Left renal cortex interstitium (tissue), 4 donors: ENCODE measurements at regions not wholly inside any gene's neighbourhood (a gene's known extent, or its start where the extent isn't known, plus 50 kb on each side); places are given as distances from the start of the nearest gene placed in this dataset.

Experiments
- DNase-seq, 4 donors: peaks; one replicate each; pipeline ENCODE4 v3.0.0-alpha.2; 2013; ENCODE audit warnings: low read depth in 4 of 4, low spot score in 2 of 4, missing footprints in 1 of 4

DNA sequence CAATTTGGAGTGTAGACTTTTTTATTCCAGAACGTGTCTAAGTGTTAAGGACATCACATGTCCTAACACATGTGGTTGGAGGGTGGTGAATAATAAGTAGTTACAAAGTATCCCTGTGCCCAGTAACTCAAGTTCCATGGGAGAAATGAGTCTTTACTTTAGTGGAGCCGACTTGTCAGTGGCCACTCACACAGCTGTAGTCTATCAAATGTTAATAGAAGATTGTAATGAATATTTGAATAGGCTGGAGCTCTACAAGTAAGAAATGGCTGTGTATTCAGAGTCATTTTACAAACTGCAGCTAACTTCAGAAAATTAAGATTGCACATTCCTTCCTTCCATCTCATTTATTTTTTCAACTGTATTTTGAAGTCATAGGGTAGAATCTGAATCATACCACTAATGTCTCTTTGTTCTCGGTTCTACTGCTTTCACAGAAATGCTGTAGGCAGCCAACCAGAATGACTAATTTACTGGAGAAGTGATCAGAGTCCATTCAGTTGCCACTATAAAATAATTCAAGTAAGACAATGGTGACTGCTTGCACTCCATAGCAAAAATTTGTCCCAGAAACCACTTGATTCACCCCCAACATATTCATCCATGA, 394.8 kb downstream of the NR2F1-AS1 start:
- no peak for DNase-seq

DNA sequence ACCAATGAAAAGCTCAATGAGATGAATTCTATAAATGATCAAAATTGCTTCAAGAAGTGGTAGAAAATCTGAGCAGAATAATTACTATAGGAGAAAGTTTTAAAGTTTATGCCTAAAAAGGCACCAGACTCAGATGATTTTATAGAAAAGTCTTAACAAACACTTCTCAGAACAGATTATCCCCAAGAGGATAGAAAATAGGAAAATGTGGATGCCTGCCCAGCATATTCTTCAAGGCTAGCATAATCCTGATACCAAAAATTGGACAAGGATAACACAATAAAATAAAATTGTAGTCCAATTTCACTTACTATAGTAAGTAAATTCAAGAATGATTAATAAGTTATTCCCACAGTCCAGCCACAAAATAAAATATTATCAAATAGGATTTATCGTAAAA, 397.0 kb downstream of the NR2F1-AS1 start:
- DNase-seq: no peak

DNA sequence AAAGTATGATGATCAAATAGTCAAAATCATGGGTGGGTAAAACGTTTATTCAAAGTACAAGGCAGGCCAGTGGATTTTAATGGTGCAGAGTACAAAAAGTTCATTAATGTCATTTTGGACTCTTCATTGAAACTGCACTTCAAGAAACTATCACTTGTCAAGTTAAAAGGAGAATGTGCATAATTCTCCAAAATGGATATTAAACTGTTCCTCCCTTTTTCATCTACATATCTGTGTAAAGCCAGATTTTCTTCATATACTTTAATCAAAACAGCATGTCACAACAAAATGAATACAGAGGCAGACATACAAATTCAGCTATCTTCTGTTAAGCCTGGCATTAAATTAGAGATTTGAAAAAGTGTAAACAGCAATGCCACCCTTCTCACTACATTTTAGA, 401.6 kb downstream of the NR2F1-AS1 start:
- DNase-seq: no peak

DNA sequence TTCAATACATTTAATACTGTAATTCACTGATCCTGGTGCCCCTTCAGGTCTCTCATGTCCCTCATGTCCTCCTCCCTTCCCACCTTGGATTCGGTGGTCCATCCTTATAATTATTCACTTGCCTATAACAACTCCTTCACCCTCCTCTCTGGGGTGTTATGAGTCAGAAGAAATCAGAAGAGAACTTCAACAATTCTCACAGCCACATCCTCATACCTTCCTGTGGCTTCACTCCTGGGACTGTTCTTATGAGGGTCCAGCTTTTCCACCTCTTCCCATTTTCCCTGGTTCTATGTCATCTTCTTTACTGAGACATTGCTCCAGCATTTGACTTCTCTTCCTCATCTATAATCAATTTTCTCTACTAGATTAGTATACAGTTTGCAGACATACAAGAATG, 406.1 kb downstream of the NR2F1-AS1 start:
- DNase-seq: no peak

DNA sequence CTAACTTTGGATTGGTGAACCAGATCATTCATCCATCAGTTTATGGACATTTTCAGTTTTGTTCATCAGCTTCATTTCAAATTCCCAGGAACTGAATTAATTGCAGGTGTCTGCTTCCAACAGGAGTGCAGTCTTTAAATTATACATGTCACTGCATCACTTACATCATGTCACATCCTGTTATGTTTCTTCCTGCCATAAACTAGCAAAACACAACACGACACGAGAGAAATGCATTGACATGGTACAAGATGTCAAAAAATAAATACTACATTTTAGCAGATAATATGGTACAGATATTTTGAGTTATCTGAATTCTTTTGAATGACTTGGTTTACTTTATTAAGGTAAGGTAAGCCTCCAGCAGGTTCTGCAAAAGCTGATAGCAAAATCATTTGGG, 415.5 kb downstream of the NR2F1-AS1 start:
- DNase-seq: no peak

DNA sequence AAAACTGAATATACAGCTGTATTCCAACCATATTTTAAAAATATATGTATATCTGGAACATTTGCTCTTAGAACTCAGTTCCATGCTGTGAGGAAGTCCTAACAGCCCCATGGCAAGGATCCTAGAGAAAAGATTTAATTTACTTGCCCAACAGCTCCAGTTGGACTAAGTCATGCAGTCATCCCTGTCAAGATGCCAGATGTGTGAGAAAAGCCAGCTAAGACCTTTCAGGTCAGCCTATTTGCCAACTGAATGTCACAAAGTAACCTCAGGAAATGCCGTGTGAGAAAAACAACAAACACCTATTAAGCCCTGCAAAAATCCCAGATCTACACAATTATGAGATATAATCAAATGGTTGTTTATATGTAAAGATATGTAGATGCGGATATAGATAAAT, 416.3 kb downstream of the NR2F1-AS1 start:
- no peak for DNase-seq

DNA sequence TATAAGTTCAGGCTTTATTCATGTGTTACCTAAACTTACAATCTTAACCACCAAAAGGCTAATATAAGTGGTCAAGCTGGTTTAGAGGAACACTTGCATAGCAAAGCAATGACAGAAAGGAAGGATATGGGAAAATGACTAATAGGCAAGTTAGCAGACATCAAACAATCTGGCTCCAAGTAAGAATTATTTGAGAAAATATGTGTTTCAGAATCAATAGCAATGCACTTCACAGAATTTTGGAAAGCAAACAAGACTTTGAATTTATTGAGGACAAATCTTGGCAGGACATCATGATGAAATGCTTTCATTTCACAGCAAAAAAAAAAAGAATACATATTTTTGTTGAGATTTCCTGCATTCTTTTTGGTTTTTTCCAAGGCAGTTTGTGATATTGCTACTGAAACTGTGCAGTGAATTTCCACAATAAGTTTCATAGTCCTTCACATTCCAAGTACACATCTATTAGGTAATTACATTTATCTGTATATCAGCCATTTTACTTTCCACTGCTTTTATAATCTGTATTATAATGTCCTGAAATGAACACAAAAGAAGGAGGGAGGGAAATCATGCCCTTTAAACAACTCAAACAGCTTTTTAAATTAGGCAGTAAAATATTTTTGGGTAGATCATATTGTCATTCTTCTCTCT, 417.9 kb downstream of the NR2F1-AS1 start:
- no peak for DNase-seq

DNA sequence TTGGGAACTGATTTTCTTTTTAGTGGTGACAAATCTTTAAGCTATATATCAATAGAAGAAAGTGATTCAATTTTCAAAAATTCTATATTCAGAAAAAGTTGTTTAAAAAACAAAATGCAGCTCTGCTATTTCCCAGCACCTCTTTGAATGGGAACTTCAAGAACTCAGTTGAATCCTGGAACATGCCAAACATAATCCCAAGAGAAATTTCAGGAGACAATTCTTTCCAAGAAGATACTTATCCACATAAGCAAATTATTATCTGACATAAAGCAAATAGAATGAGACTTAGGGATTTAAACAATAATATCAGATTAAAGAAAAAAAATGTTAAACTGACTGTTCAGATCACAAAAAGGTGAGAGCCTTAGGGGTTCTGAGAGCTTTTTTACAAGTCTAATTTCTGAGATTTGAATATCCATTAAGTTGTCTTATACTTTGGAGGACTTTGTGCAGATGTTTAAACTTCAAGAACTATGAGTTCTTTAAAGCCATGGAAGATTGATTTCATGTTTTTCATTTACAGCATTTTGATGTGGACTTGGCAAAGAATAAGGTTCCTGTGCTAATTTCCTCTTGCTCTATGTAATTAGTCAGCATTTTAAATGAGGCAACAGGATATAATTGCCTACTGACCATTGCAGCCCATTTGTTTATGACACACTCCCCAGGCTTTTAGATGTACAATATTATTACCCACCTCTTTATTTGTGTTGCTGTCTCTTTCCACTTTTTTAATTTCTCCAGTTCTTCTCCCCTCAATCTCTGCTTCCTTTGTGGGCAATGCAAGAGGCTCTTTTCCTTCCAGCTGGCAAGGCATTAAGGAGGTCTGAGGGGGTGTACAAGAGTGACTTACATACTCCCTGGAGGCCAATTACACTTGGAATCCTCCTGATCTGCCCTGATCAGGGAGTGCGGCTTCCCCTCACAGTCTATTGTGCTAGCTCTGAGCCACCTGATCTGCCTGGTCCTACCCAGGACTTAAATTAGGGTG, 419.1 kb downstream of the NR2F1-AS1 start:
- DNase-seq: no peak

DNA sequence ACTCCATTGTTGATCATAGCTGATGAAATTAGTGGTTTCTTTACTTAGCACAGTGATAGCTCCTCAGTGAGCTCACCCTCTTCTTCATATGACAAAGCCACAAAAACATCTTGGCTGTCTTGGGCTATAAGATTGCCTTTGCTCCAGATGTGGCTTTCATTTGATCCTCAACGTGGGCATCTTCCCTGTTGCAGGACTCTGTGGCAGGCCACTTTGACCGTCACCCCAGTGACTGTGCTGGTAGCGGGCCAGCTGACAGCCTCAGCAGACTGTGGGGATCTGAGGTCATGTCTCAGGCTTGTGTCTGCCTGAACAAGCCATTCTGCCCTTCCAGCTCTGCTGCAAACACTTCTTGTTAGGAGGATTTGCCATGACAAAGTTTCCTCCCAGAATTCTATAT, 422.2 kb downstream of the NR2F1-AS1 start:
- DNase-seq: no peak

DNA sequence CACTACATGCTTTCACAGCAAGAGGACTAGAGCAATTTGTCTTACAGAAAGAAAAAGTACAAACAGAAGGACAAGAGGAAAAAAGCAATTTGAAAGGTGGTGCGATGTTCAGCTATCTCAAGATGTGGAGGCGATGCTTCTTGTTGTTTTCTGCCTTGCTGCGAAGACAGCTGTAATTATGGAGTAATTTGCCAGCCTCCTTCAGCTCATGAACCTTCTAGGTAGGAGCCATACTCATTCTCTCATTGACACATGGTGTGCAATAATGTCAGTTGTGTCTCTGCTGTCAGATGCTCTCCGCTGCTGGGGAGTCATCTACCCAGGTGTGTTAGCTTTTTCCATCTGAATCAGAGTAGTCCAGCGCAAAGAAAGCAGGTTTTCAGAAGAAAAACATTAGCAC, 424.5 kb downstream of the NR2F1-AS1 start:
- no peak for DNase-seq

DNA sequence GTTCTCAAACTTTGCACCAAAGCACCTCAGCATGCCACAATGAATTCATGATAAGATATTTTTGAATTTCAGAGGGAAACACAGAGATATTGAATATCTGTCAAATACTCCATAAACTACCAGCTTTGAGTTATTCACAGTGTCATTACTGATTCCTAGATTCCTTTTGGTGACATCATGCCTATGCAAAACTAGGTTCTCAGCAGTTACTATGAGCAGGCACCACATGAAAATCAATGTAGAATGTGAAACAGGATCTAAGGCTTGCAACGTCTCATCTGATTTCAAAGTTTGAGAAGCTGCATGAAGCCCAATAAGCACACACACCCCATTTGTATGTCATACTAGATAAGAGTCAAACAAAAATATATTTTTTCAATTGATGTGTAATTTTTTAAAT, 426.5 kb downstream of the NR2F1-AS1 start:
- no peak for DNase-seq

DNA sequence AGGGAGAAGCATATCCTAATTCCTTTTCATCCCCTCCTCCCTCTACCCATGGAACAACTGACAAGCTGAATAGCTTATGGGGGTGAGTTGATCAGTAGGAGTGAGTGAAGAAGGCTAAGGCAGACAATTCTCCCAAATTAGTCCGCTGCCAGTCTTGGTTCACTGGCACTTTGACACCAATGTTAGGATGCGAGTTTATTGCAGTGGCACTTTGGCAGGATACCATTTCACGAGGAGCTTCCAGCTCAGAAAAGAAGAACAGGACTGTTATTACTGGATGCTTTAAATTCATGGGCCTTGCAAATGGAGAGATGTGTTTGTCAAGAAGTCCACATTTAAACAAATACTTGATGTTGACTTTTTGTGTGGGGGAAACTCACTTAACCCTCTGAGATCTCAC, 427.6 kb downstream of the NR2F1-AS1 start:
- DNase-seq: no peak

DNA sequence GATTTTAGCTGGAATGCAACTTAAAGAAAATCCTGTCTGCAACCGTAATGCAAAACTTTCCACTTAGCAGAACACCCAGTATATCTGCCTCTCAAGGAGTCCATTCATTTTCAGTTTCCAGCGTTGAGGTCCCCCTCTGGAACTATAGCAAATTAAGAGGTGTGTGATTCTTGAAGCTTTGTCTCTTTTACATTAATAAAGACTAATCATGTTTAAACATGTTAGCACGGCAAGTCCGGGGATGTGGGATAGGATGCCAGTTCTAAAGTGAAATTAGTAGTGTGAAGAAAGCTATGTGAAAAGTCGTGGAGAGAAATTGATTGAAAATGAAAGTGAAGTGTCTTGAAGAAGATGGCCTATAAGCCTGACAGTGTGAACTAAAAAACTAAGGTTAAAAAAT, 429.1 kb downstream of the NR2F1-AS1 start:
- DNase-seq: no peak

DNA sequence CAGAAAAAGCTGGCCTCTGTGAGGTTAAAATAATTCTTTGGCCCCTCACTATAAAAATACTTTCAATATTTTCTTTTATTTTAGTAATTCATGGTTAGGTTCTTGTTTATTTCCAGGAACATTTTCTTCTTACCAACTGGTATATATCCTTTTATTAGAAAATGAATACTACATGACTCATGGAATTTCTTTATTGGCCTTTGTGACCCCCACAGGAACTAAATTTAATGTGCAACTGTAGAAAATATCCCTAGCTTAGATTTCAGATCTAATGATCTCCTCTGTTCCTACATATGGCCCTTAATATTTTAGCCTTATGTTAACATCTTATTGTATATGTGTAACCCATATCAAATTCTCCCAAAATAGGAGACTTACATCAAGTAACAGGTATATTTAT, 429.9 kb downstream of the NR2F1-AS1 start:
- DNase-seq: no peak

DNA sequence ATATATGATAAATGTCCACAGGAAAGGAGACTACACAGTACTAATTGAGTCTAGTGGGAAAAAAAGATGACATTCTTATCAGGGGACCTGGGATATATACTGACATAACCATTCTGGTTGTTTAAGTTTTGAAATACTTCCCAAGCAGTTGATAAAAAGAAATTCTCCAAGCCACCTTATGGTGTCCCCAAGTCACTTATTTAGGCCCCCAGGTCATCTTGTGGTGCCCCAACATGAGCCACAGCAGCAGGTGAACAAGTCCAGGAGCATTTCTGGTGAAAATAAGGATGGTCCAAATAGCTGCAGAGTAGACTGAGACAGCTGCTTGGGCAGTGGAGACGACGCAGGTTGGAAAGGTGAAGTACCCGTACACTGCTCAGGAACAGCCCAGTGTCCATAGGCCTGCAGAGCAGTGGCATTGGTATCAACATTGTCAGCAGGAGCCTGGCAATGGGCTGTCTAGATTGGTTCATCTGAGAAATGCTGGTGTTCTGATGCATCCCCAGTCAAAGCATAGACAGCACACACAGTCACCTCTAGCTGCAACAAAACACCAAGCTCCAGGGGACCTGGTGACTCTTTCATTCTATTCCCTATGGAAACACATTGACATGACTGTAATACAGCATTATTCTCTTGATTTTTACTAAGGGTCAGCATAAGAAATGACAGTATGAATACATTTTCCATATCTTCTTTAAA, 430.6 kb downstream of the NR2F1-AS1 start:
- DNase-seq: no peak

DNA sequence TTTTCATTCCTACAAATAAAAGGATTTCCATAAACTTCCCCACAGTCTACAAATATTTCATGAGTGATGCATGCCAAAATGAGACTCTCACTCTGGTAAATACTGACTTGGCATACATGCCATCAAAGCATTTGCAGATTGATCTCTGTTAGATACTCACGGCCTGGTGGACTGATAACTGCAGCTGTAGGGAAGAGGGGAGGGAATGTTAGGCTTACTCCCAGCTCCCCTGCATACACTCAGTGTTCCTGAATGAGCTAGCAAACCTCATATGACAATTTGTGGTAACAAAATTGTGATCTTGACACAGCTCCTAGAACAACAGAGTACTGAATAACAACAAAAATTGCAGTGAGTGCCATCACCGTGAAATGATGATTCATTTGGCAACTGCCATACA, 435.3 kb downstream of the NR2F1-AS1 start:
- no peak for DNase-seq

DNA sequence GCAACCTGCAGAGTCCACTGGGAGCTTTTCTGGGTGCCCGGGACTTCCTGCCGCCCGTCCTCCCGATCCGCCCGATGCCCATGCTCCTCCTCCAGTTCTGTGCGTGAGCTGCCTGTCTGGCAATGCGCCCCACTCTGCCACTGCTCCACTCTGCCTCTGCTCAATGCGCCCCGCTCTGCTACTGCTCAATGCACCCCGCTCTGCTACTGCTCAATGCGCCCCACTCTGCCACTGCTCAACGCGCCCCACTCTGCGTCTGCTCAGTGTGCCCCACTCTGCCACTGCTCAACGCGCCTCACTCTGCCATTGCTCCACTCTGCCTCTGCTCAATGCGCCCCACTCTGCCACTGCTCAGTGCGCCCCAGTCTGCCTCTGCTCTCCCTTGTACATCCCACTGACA, 436.0 kb downstream of the NR2F1-AS1 start:
- DNase-seq: no peak

DNA sequence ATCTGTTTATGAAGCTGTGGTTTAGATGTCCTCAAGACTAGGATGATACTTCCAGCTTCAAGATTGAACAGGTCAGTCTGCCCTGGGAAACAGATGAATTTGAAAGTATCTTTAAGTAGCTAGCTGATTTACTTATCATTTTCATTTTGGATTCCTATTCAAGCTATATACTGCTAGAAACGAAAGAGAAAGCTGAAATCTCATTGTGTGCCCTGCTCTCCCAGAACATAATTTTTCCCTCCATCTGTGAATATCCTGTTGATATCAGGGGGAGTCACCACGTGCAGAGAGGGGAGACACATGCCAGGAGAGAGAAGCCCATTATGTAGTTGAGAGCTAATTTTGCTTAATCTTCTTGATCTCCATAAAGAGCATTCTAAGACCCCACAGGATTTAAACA, 439.1 kb downstream of the NR2F1-AS1 start:
- DNase-seq: no peak

DNA sequence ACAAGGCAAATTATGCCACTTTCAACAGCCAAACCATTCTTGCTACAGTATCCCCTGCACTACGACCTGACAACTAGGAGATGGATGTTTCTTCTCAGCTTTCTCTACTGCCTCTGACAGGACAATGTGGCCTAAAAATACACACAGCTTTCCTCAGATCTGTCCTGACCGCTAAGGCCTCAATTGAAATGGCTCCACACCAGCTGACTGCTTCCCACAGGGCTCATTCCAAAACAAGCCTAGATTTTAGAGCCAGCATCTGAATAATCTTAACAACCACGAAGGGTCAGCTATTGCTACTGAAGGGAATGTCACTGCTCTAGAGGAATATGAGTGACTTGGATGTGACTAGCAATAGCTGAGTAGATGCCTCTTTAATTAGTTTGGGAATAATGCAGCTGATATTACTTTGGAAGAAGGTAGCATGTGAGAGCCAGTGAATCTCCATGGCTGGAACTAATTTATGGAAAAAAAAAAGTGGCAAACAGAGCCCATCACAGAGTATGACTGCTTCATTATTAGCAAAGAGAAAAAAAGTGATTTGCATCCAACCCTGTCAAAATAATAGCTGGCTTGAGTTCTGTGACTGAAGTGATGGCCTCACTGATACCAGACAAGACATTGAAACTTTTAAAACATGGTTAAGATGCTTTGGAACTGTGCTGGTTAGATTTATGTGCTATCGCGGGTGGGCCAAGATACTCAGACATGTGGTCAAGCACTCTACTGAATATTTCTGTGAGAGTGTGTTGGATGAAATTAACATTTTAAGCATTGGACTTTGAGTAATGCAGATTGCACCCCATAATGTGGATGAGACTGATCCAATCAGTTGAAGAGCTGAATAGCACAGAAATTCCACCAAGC, 450.2 kb downstream of the NR2F1-AS1 start:
- no peak for DNase-seq

DNA sequence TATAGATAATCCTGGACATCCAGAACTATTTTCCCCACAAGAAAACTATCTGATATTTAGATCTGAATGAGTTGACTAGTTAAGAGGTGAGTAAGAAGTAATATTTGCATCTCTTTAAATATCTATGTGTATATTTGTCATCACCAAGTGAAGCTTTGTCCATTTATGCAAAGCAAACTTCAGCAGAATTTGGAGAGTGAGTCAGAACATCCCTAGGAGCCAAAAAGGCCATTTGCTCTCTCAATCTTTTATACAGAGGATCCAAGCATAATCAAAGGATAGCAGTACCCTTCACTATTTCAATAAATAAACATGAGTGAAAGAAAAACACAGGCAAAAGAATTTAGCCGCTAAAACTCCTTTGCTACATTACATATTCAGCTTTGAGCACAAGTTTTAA, 454.4 kb downstream of the NR2F1-AS1 start:
- DNase-seq: no peak
